Neuronal stem cell (in vitro differentiated cells): ENCODE measurements at regions not wholly inside any gene's neighbourhood (a gene's known extent, or its start where the extent isn't known, plus 50 kb on each side); places are given as distances from the start of the nearest gene placed in this dataset.
A peak's percentile ranks its signal among the peaks of the same experiment; 100 is the strongest.

Experiments used
- DNase-seq: peaks from one replicate; pipeline ENCODE4 v3.0.0-alpha.2; 2013; ENCODE audit warnings: low spot score
- H2AFZ ChIP-seq: one replicate; pipeline ENCODE4 v1.6.1; 2013; ENCODE audit warnings: mild to moderate bottlenecking, low read length, inconsistent platforms
- H2AK5ac ChIP-seq: 2 replicates; pipeline ENCODE4 v1.6.1; 2013; ENCODE audit warnings: low read depth, mild to moderate bottlenecking, inconsistent platforms, low read length, moderate library complexity, mixed read lengths
- H2BK120ac ChIP-seq: 2 replicates; pipeline ENCODE4 v1.6.1; 2013; ENCODE audit warnings: low read depth, mild to moderate bottlenecking, inconsistent platforms, low read length, moderate library complexity, mixed read lengths
- H2BK12ac ChIP-seq: one replicate; pipeline ENCODE4 v1.6.1; 2013; ENCODE audit warnings: low read length, inconsistent platforms
- H2BK15ac ChIP-seq: 2 replicates; pipeline ENCODE4 v1.6.1; 2013; ENCODE audit warnings: mild to moderate bottlenecking, low read length, inconsistent platforms, mixed read lengths
- H2BK5ac ChIP-seq: one replicate; pipeline ENCODE4 v1.6.1; 2013; ENCODE audit warnings: inconsistent platforms, mild to moderate bottlenecking, low read length, moderate library complexity
- H3K14ac ChIP-seq: one replicate; pipeline ENCODE4 v1.6.1; 2013; ENCODE audit warnings: low read length, inconsistent platforms
- H3K18ac ChIP-seq: 2 replicates; pipeline ENCODE4 v1.6.1; 2013; ENCODE audit warnings: low read length, inconsistent platforms
- H3K23ac ChIP-seq: 2 replicates; pipeline ENCODE4 v1.6.1; 2013; ENCODE audit warnings: low read depth, mild to moderate bottlenecking, mixed read lengths, low read length, inconsistent platforms; ENCODE audit not compliant: poor library complexity
- H3K27ac ChIP-seq: replicated peaks from 3 replicates; pipeline ENCODE4 v1.5.1; 2013; ENCODE audit warnings: low read length, inconsistent platforms
- H3K27me3 ChIP-seq, 3 experiments: 2 replicates each; pipeline ENCODE4 v1.6.1; 2013; ENCODE audit warnings: low read length in 3 of 3, mild to moderate bottlenecking in 2 of 3, inconsistent platforms in 1 of 3, low read depth in 1 of 3, mixed read lengths in 1 of 3, moderate library complexity in 1 of 3; ENCODE audit not compliant: control insufficient read depth in 3 of 3, insufficient read depth in 3 of 3
- H3K36me3 ChIP-seq, 2 donors: replicated peaks in 1 of 2; 2 replicates each; pipeline ENCODE4 v1.6.1; 2013; ENCODE audit warnings: low read length in 2 of 2; ENCODE audit not compliant: control insufficient read depth in 2 of 2, insufficient read depth in 2 of 2
- H3K4ac ChIP-seq: 2 replicates; pipeline ENCODE4 v1.6.1; 2013; ENCODE audit warnings: inconsistent platforms, mild to moderate bottlenecking, low read length, moderate library complexity
- H3K4me1 ChIP-seq, 2 donors: 1 replicate in 1 of 2; 2 replicates in 1 of 2; pipeline ENCODE4 v1.6.1; 2013; ENCODE audit warnings: low read length in 2 of 2, low read depth in 1 of 2; ENCODE audit not compliant: control insufficient read depth in 2 of 2, insufficient read depth in 1 of 2
- H3K4me2 ChIP-seq: one replicate; pipeline ENCODE4 v1.6.1; 2013; ENCODE audit warnings: mild to moderate bottlenecking, low read length, inconsistent platforms; ENCODE audit not compliant: insufficient read depth, poor library complexity, severe bottlenecking
- H3K4me3 ChIP-seq, 2 donors: 2 replicates each; pipeline ENCODE4 v1.5.1; 2013; ENCODE audit warnings: low read length in 2 of 2, mild to moderate bottlenecking in 2 of 2, inconsistent platforms in 1 of 2, moderate library complexity in 1 of 2
- H3K79me1 ChIP-seq: one replicate; pipeline ENCODE4 v1.6.1; 2013; ENCODE audit warnings: low read depth, mild to moderate bottlenecking, inconsistent platforms, low read length, moderate library complexity
- H3K9ac ChIP-seq: one replicate; pipeline ENCODE4 v1.6.1; 2013; ENCODE audit warnings: mild to moderate bottlenecking, low read depth, low read length, inconsistent platforms; ENCODE audit not compliant: poor library complexity
- H3K9me3 ChIP-seq, 2 donors: replicated peaks in 1 of 2; 2 replicates each; pipeline versions ENCODE3 to v1.6.1; 2013; ENCODE audit warnings: low read length in 2 of 2, mild to moderate bottlenecking in 2 of 2, inconsistent platforms in 1 of 2, low read depth in 1 of 2, mixed read lengths in 1 of 2, moderate library complexity in 1 of 2; ENCODE audit not compliant: control insufficient read depth in 2 of 2, insufficient read depth in 1 of 2
- H4K8ac ChIP-seq: one replicate; pipeline ENCODE4 v1.6.1; 2013; ENCODE audit warnings: low read depth, mild to moderate bottlenecking, inconsistent platforms, low read length, moderate library complexity
- H4K91ac ChIP-seq: one replicate; pipeline ENCODE4 v1.6.1; 2013; ENCODE audit warnings: low read length, low read depth, mild to moderate bottlenecking, inconsistent platforms; ENCODE audit not compliant: poor library complexity
- WGBS, 2 donors: extraction: QIAGEN DNeasy Blood & Tissue Kit; methylation state at CpG; one replicate each; pipeline ENCODE4 v1.1.7; 2013; ENCODE audit warnings: missing lambda C conversion rate in 2 of 2, mixed read lengths in 1 of 2; ENCODE audit not compliant: insufficient read length in 2 of 2, insufficient replicate concordance in 1 of 2; ENCODE audit errors: extremely low coverage in 2 of 2; 5-methylcytosine and 5-hydroxymethylcytosine counted together

DNA sequence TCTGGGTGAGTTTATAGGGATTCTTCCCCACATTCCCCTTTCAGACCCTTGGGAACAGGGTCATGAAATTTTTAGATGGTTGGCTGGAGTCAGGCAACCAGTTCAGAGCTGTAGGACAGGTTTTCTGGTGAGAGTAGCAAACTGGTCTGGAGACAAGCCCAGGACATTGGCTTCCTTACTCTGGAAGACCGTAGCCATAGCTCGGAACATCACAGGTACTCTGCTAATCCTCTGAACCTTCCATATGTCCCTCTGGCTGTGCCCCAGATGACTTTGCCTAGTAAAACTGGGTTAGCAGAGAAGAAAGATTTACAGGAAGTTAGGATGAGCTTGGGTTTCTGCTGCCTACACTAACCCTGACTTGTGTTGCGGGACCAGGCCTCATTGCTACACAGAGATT, 104.5 kb upstream of the MKLN1 start:
- Histone ChIP-seq H3K14ac (no peak overlapping the region), H3K27ac (no peak overlapping the region), H2AK5ac (no peak overlapping the region), H4K91ac (no peak overlapping the region), H3K4me3 (no peak overlapping the region), H2BK15ac (no peak overlapping the region), H4K8ac (no peak overlapping the region), H3K4me2 (no peak overlapping the region), H3K4me1 (peaks cover 6 to 17% of the 10 kb centered on the region in 2 donors), H3K36me3 (no peaks in the 10 kb centered on the region), H2BK12ac (no peak overlapping the region), H3K9me3 (peaks cover 0 to 1% of the 10 kb centered on the region in 2 donors), H3K18ac (no peak overlapping the region), H3K9ac (no peak overlapping the region), H3K4ac (no peak overlapping the region), H2BK5ac (no peak overlapping the region), H2AFZ (no peak overlapping the region), H2BK120ac (no peak overlapping the region), H3K79me1 (no peaks in the 10 kb centered on the region), H3K27me3 (no peaks in the 10 kb centered on the region), H3K23ac (no peak overlapping the region)
- DNase-seq = no peak
- no CpG with 5 or more reads among the region's 3 CpGs for WGBS, 2 donors

DNA sequence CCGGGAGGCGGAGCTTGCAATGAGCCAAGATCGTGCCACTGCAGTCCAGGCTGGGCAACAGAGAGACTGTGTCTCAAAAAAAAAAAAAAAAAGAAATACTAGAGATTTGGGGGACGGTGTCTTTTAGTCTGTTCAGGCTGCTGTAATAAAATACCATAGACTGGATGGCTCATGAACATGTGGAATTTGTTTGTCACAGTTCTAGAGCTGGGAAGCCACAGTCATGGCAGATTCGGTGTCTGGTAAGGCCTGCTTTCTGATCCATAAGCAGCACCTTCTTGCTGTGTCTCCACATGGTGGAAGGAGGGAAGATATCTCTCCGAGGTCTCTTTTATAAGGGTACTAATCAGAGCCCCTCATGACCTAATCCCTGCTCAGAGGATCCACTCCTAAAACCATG, 102.7 kb upstream of the MKLN1 start:
- H3K9ac ChIP-seq = no peak overlapping the region
- H2BK15ac ChIP-seq = no peak overlapping the region
- H3K18ac ChIP-seq = no peak overlapping the region
- peaks cover 3 to 8% of the 10 kb centered on the region in 2 donors for H3K4me1 ChIP-seq
- DNase-seq = no peak
- no peak overlapping the region for H2BK5ac ChIP-seq
- H3K79me1 ChIP-seq = no peaks in the 10 kb centered on the region
- no peak overlapping the region for H3K4me3 ChIP-seq
- no peak overlapping the region for H3K27ac ChIP-seq
- no peaks in the 10 kb centered on the region for H3K36me3 ChIP-seq
- no peak overlapping the region for H4K91ac ChIP-seq
- no peak overlapping the region for H4K8ac ChIP-seq
- no CpG with 5 or more reads among the region's 6 CpGs for WGBS, 2 donors
- H3K27me3 ChIP-seq = no peaks in the 10 kb centered on the region
- H3K23ac ChIP-seq = no peak overlapping the region
- H3K14ac ChIP-seq = no peak overlapping the region
- H3K4ac ChIP-seq = no peak overlapping the region
- no peak overlapping the region for H3K4me2 ChIP-seq
- H2AK5ac ChIP-seq = no peak overlapping the region
- H2BK12ac ChIP-seq = no peak overlapping the region
- H2AFZ ChIP-seq = peak overlapping the region; percentile 79
- H2BK120ac ChIP-seq = no peak overlapping the region
- H3K9me3 ChIP-seq = peaks cover 0 to 1% of the 10 kb centered on the region in 2 donors

DNA sequence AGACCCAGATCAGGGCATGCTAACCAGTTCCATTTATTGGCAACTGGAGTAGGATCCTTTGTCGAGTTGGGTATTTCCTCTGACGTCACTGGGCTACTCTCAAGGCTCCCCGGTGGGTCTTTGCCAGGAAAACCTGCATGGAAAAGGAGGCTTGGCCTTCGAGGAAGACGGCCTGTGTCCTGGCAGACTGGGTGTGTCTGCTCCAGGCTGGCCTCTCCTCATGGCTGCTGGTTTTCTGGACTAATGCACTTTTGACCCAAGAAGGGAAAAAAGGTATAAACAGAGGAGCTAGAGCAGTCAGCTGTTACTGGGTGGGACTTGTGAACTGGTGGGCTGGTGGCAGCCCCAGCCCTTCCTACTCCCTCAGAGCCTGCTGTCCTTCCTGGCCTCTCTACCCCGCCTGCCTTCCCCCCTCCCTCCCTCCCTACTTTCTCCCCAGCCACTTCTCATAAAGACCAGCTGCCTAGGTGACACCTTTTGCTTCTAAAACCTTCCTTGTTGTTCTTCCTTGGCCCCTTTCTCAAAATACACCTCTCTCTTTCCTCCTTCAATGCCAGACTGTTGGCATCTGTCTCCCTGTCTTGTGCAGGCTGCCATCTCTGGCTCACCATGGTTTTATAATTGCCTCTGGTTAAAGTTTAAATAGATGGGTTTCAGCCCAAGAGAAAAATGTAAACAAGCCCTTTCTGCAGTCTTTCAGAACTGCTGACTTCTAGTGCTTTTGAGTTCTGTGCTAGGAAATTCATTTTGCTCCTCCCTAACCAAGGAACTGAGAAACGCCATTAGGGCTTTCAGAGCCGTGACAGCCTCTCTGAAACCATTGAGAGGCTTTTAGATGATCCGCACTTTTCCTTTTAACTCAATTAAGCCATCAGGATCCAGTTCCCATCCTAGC, 101.8 kb upstream of the MKLN1 start:
- Histone ChIP-seq H2AK5ac (no peak overlapping the region), H3K4ac (no peak overlapping the region), H3K79me1 (no peaks in the 10 kb centered on the region), H3K4me2 (no peak overlapping the region), H4K91ac (no peak overlapping the region), H2BK5ac (no peak overlapping the region), H3K27me3 (no peaks in the 10 kb centered on the region), H3K9ac (no peak overlapping the region), H2AFZ (peak overlapping the region; percentile 79), H3K4me3 (no peak overlapping the region), H2BK12ac (no peak overlapping the region), H3K9me3 (peaks cover 0 to 1% of the 10 kb centered on the region in 2 donors), H2BK15ac (no peak overlapping the region), H4K8ac (no peak overlapping the region), H3K14ac (no peak overlapping the region), H3K36me3 (no peaks in the 10 kb centered on the region), H2BK120ac (no peak overlapping the region), H3K23ac (no peak overlapping the region), H3K27ac (no peak overlapping the region), H3K18ac (no peak overlapping the region), H3K4me1 (peaks cover 3 to 4% of the 10 kb centered on the region in 2 donors)
- no CpG with 5 or more reads among the region's 9 CpGs for WGBS, 2 donors
- no peak for DNase-seq

DNA sequence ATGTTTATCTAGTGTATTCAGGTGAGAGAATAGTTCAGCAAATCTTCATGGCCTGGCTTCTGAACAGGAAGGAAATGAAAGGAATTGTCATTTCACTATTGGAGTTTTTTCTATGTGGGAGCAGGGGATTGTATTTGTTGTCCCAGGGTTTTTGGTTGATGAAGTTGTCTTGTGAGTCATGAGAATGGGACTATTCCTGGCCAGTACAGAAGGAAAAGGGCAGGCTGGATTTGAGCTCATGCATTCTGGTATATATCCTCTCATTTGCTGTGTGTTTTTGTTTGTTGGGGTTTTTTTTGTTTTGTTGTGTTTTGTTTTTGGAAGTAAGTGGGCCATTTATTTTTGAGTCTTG, 101.2 kb upstream of the MKLN1 start:
- H3K27ac ChIP-seq = no peak overlapping the region
- no peaks in the 10 kb centered on the region for H3K27me3 ChIP-seq
- H4K8ac ChIP-seq = no peak overlapping the region
- H2BK5ac ChIP-seq = no peak overlapping the region
- no peak overlapping the region for H3K18ac ChIP-seq
- no peak overlapping the region for H2BK120ac ChIP-seq
- no peak for DNase-seq
- no peak overlapping the region for H3K4ac ChIP-seq
- H3K9ac ChIP-seq = no peak overlapping the region
- no peak overlapping the region for H3K14ac ChIP-seq
- no peak overlapping the region for H2BK12ac ChIP-seq
- no peak overlapping the region for H2BK15ac ChIP-seq
- H3K4me2 ChIP-seq = no peak overlapping the region
- H3K9me3 ChIP-seq = no peaks in the 10 kb centered on the region
- H2AFZ ChIP-seq = peak overlapping the region; percentile 57
- no peaks in the 10 kb centered on the region for H3K79me1 ChIP-seq
- H4K91ac ChIP-seq = no peak overlapping the region
- no peak overlapping the region for H3K23ac ChIP-seq
- H3K36me3 ChIP-seq = no peaks in the 10 kb centered on the region
- no peak overlapping the region for H3K4me3 ChIP-seq
- peaks cover 3 to 4% of the 10 kb centered on the region in 2 donors for H3K4me1 ChIP-seq
- H2AK5ac ChIP-seq = no peak overlapping the region
